RWPE1 (cell line): ENCODE measurements at regions not wholly inside any gene's neighbourhood (a gene's known extent, or its start where the extent isn't known, plus 50 kb on each side); places are given as distances from the start of the nearest gene placed in this dataset.

ENCODE experiments used
- CTCF ChIA-PET: fragments of 350-600 bp; sonication (Branson Sonifier 250); formaldehyde crosslinking; extraction: SDS; loops from one replicate; lab custom pipeline; 2021; lab: Yijun Ruan, JAX
- POLR2A ChIA-PET: fragments of 400-600 bp; formaldehyde crosslinking; extraction: SDS; loops from one replicate; lab custom pipeline; 2020; ENCODE audit warnings: antibody characterized with exemption; ENCODE audit not compliant: low non-redundant PET; lab: Yijun Ruan, JAX
- DNase-seq: peaks from one replicate; pipeline ENCODE4 v3.0.0; 2012; ENCODE audit warnings: low spot score
- H3K27ac ChIP-seq: fragments of 450-650 bp; 2 replicates; pipeline ENCODE4 v1.5.1; 2017
- CTCF ChIP-seq: fragments of 450-650 bp; conservative IDR thresholded peaks from 2 replicates; pipeline ENCODE4 v1.5.1; 2017; ENCODE audit warnings: low read depth, mild to moderate bottlenecking

- TF ChIP-seq CTCF = no peak
- H3K27ac ChIP-seq = no peak overlapping the region
- ChIA-PET POLR2A (no interaction called here), CTCF (no interaction called here)
- no peak for DNase-seq
These were observed 145.4 kb upstream of the BMP4 start for GRCh38 chr14:54102051-54102456.

GRCh38 chr14:54102530-54102929 is 145.9 kb upstream of the BMP4 start:
- DNase-seq = no peak
- ChIA-PET CTCF (no interaction called here), POLR2A (no interaction called here)
- no peak for TF ChIP-seq CTCF
- H3K27ac ChIP-seq = no peak overlapping the region

GRCh38 chr14:54104601-54105145 is 148.0 kb upstream of the BMP4 start:
- no peak for DNase-seq
- CTCF ChIA-PET = interaction anchor here (0.5 to 0.9 kb wide), 3 partner anchors 158 to 434 kb away, joined by 3 to 4 read pairs (median 4); no protein-coding TSS in a partner anchor
- POLR2A ChIA-PET = no interaction called here
- H3K27ac ChIP-seq = no peak overlapping the region
- TF ChIP-seq CTCF = no peak

- no peak for TF ChIP-seq CTCF
- H3K27ac ChIP-seq = no peak overlapping the region
- DNase-seq = peak; percentile 49
- CTCF ChIA-PET = interaction anchor here (1.0 kb wide), 1 partner anchor 56 kb away, joined by 3 read pairs; no protein-coding TSS in a partner anchor
- POLR2A ChIA-PET = no interaction called here
These were observed 148.8 kb upstream of the BMP4 start for GRCh38 chr14:54105406-54105805.

GRCh38 chr14:54105898-54106297 is 149.3 kb upstream of the BMP4 start:
- DNase-seq = peak; percentile 88
- ChIA-PET POLR2A (no interaction called here), CTCF (interaction anchor here (1.0 kb wide), 1 partner anchor 55 kb away, joined by 3 read pairs; no protein-coding TSS in a partner anchor)
- no peak overlapping the region for H3K27ac ChIP-seq
- no peak for TF ChIP-seq CTCF

GRCh38 chr14:54106661-54107377 is 150.2 kb upstream of the BMP4 start:
- TF ChIP-seq CTCF = no peak
- POLR2A ChIA-PET = no interaction called here
- DNase-seq = peak; percentile 55

More at GRCh38 chr14:54106661-54107377, 150.2 kb upstream of the BMP4 start:
- CTCF ChIA-PET = interaction anchor here (0.7 kb wide), 1 partner anchor 1334 kb away, joined by 4 read pairs; no protein-coding TSS in a partner anchor
- H3K27ac ChIP-seq = no peak overlapping the region; the same call in 1 of the 2 replicates
